Gastrocnemius medialis (tissue), 4 donors: ENCODE measurements at regions not wholly inside any gene's neighbourhood (a gene's known extent, or its start where the extent isn't known, plus 50 kb on each side); places are given as distances from the start of the nearest gene placed in this dataset.
A peak's percentile ranks its signal among the peaks of the same experiment; 100 is the strongest.

ENCODE experiments used
- ATAC-seq, 2 donors: fragments of 150-250 bp; one replicate each; pipeline ENCODE4 v1.9.1; 2016
- DNase-seq, 2 donors: peaks; one replicate each; pipeline ENCODE4 v3.0.0-alpha.2; 2019
- H3K27ac ChIP-seq, 4 donors: fragments of 200-600 bp; sonication (generic); 1 replicate in 1 of 4; 2 replicates in 3 of 4; pipeline ENCODE4 v1.5.1; 2016 to 2018; ENCODE audit warnings: mild to moderate bottlenecking in 2 of 4, moderate library complexity in 1 of 4
- H3K27me3 ChIP-seq, 3 donors: fragments of 200-600 bp; sonication (generic) in 2 of 3; 1 replicate in 1 of 3; 2 replicates in 2 of 3; pipeline versions ENCODE4 v1.5.1 to v1.6.0; 2016 to 2019; ENCODE audit warnings: mild to moderate bottlenecking in 1 of 3, moderate library complexity in 1 of 3
- H3K36me3 ChIP-seq, 2 donors: fragments of 200-600 bp; sonication (generic) in 1 of 2; one replicate each; pipeline ENCODE4 v1.5.1; 2017 to 2018
- H3K4me1 ChIP-seq, 2 donors: fragments of 200-600 bp; sonication (generic) in 1 of 2; one replicate each; pipeline ENCODE4 v1.5.1; 2016 to 2017; ENCODE audit warnings: mild to moderate bottlenecking in 2 of 2
- H3K4me3 ChIP-seq, 4 donors: fragments of 200-600 bp; sonication (generic) in 3 of 4; 1 replicate in 1 of 4; 2 replicates in 3 of 4; pipeline ENCODE4 v1.5.1; 2016 to 2019; ENCODE audit warnings: mild to moderate bottlenecking in 2 of 4
- H3K9me3 ChIP-seq, 3 donors: fragments of 200-600 bp; sonication (generic) in 2 of 3; 1 replicate in 1 of 3; 2 replicates in 2 of 3; pipeline ENCODE4 v1.5.1; 2016 to 2019
- CTCF ChIP-seq, 5 experiments: fragments of 450-650 bp in 3 of 5; fragments of 200-600 bp in 2 of 5; sonication (generic) in 2 of 5; IDR thresholded peaks in 4 of 5; conservative IDR thresholded peaks in 1 of 5; 1 replicate in 4 of 5; 2 replicates in 1 of 5; pipeline ENCODE4 v1.5.1; 2016 to 2019; ENCODE audit warnings: antibody characterized with exemption in 5 of 5, mild to moderate bottlenecking in 3 of 5, moderate library complexity in 3 of 5
- POLR2A ChIP-seq, 2 donors: fragments of 450-650 bp; IDR thresholded peaks; one replicate each; pipeline ENCODE4 v1.6.1; 2017; ENCODE audit warnings: antibody characterized with exemption in 2 of 2, mild to moderate bottlenecking in 2 of 2, moderate library complexity in 2 of 2
- in situ Hi-C, 4 donors: fragments of 200-750 bp; cut with MboI; loops; one replicate each; pipeline versions ENCODE4 v1.15.0 to v1.8.0; 2017; ENCODE audit warnings: low sequenced_read_pairs in 4 of 4
- intact Hi-C: fragments of 100-400 bp; cut with DNase I; formaldehyde crosslinking; loops from one replicate; pipeline ENCODE4 v1.15.1; 2023; ENCODE audit warnings: low total_unique reads

- H3K36me3 ChIP-seq, result no peaks in the 10 kb centered on the region
- H3K27ac ChIP-seq, result no peak overlapping the region
- in situ Hi-C loops, result no loop called here
- H3K27me3 ChIP-seq, result no peaks in the 10 kb centered on the region
- no peaks in the 10 kb centered on the region for H3K9me3 ChIP-seq
- intact Hi-C loops, result no loop called here
- no peaks in the 10 kb centered on the region for H3K4me1 ChIP-seq
- H3K4me3 ChIP-seq, result no peak overlapping the region
- DNase-seq, result no peak
- no peak for ATAC-seq
- TF ChIP-seq CTCF (IDR thresholded peaks at IDR 0.05 in 4 of 5, conservative IDR thresholded peaks at IDR 0.05 in 1 of 5), result no peak
- TF ChIP-seq POLR2A (IDR thresholded peaks at IDR 0.05), result no peak
Measured at GRCh38 chr13:34070544-34071303, 252.8 kb downstream of the RFC3 start.

- no peak for DNase-seq
- Histone ChIP-seq H3K27ac (no peak overlapping the region), H3K4me1 (peaks cover 0 to 5% of the 10 kb centered on the region in 2 donors), H3K36me3 (no peaks in the 10 kb centered on the region), H3K27me3 (no peaks in the 10 kb centered on the region), H3K4me3 (no peak overlapping the region), H3K9me3 (no peaks in the 10 kb centered on the region)
- intact Hi-C loops (no loop called here), in situ Hi-C loops (no loop called here)
- no peak for ATAC-seq
- TF ChIP-seq CTCF (IDR thresholded peaks at IDR 0.05 in 4 of 5, conservative IDR thresholded peaks at IDR 0.05 in 1 of 5) (no peak), POLR2A (IDR thresholded peaks at IDR 0.05) (no peak)
Measured at GRCh38 chr13:34076319-34076718, 258.4 kb downstream of the RFC3 start.

- H3K9me3 ChIP-seq, result no peaks in the 10 kb centered on the region
- DNase-seq (no peak), ATAC-seq (no peak)
- H3K27ac ChIP-seq, result no peak overlapping the region
- H3K4me1 ChIP-seq, result peaks cover 0 to 5% of the 10 kb centered on the region in 2 donors
- no peaks in the 10 kb centered on the region for H3K27me3 ChIP-seq
- TF ChIP-seq CTCF (IDR thresholded peaks at IDR 0.05 in 4 of 5, conservative IDR thresholded peaks at IDR 0.05 in 1 of 5) (peak in 2 of 5 experiments; percentile 33 to 42), POLR2A (IDR thresholded peaks at IDR 0.05) (no peak)
- in situ Hi-C loops (no loop called here), intact Hi-C loops (no loop called here)
- no peak overlapping the region for H3K4me3 ChIP-seq
- no peaks in the 10 kb centered on the region for H3K36me3 ChIP-seq
Measured at GRCh38 chr13:34076943-34077703, 259.2 kb downstream of the RFC3 start.

GRCh38 chr13:34078334-34078999 is 260.5 kb downstream of the RFC3 start:
- Histone ChIP-seq H3K27ac (no peak overlapping the region), H3K27me3 (no peaks in the 10 kb centered on the region), H3K4me1 (peaks cover 0 to 5% of the 10 kb centered on the region in 2 donors), H3K9me3 (no peaks in the 10 kb centered on the region), H3K4me3 (no peak overlapping the region), H3K36me3 (no peaks in the 10 kb centered on the region)
- intact Hi-C loops (no loop called here), in situ Hi-C loops (no loop called here)
- DNase-seq (no peak), ATAC-seq (no peak)
- TF ChIP-seq POLR2A (IDR thresholded peaks at IDR 0.05) (no peak), CTCF (IDR thresholded peaks at IDR 0.05 in 4 of 5, conservative IDR thresholded peaks at IDR 0.05 in 1 of 5) (no peak)
